Endodermal cell (in vitro differentiated cells): ENCODE measurements at regions not wholly inside any gene's neighbourhood (a gene's known extent, or its start where the extent isn't known, plus 50 kb on each side); places are given as distances from the start of the nearest gene placed in this dataset.

Experiments
- DNase-seq: peaks from one replicate; pipeline ENCODE4 v3.0.0-alpha.2; 2017
- H3K27ac ChIP-seq: 2 replicates; pipeline ENCODE4 v1.5.1; 2013; ENCODE audit warnings: mild to moderate bottlenecking, low read depth, low read length, moderate library complexity
- H3K27me3 ChIP-seq: 2 replicates; pipeline ENCODE4 v1.6.1; 2013; ENCODE audit warnings: mild to moderate bottlenecking, low read length, moderate library complexity; ENCODE audit not compliant: insufficient read depth, control insufficient read depth, poor library complexity, severe bottlenecking
- H3K36me3 ChIP-seq: 2 replicates; pipeline ENCODE4 v1.7.0; 2013; ENCODE audit warnings: mild to moderate bottlenecking, low read length, moderate library complexity; ENCODE audit not compliant: control insufficient read depth, insufficient read depth
- H3K4me1 ChIP-seq: one replicate; pipeline ENCODE4 v1.7.0; 2013; ENCODE audit warnings: low read length; ENCODE audit not compliant: control insufficient read depth, insufficient read depth
- H3K4me3 ChIP-seq: 2 replicates; pipeline ENCODE4 v1.5.1; 2013; ENCODE audit warnings: mild to moderate bottlenecking, low read length, moderate library complexity
- H3K9ac ChIP-seq: 2 replicates; pipeline ENCODE4 v1.6.1; 2013; ENCODE audit warnings: mild to moderate bottlenecking, low read length, moderate library complexity; ENCODE audit not compliant: poor library complexity, severe bottlenecking; ENCODE audit errors: extremely low read depth
- H3K9me3 ChIP-seq: 2 replicates; pipeline ENCODE4 v1.6.1; 2013; ENCODE audit warnings: mild to moderate bottlenecking, low read length, moderate library complexity; ENCODE audit not compliant: control insufficient read depth
- H3K27ac Mint-ChIP-seq: 2 replicates; pipeline ENCODE4 v1.8.0; 2020; ENCODE audit warnings: mixed read lengths
- H3K27me3 Mint-ChIP-seq: 2 replicates; pipeline ENCODE4 v1.8.0; 2021; ENCODE audit warnings: mild to moderate bottlenecking, mixed read lengths; ENCODE audit not compliant: insufficient read depth
- H3K36me3 Mint-ChIP-seq: 2 replicates; pipeline ENCODE4 v1.8.0; 2020; ENCODE audit warnings: low read depth, mixed read lengths
- H3K4me1 Mint-ChIP-seq: 2 replicates; pipeline ENCODE4 v1.8.0; 2020; ENCODE audit warnings: mixed read lengths
- H3K4me3 Mint-ChIP-seq: 2 replicates; pipeline ENCODE4 v1.8.0; 2020; ENCODE audit warnings: mild to moderate bottlenecking, moderate library complexity, mixed read lengths
- H3K9me3 Mint-ChIP-seq: 2 replicates; pipeline ENCODE4 v1.8.0; 2020; ENCODE audit warnings: mild to moderate bottlenecking, mixed read lengths
- CTCF ChIP-seq: fragments of 200-600 bp; sonication (generic); conservative IDR thresholded peaks from 2 replicates; pipeline ENCODE4 v1.5.0; 2021; ENCODE audit warnings: antibody characterized with exemption, mild to moderate bottlenecking
- whole genome bisulfite sequencing, 2 experiments: methylation state at CpG; one replicate each; pipeline versions ENCODE4 v1.1.5 to v1.1.7; 2013; ENCODE audit warnings: missing lambda C conversion rate in 2 of 2, mixed read lengths in 1 of 2; ENCODE audit not compliant: insufficient coverage in 1 of 2, insufficient read length in 1 of 2; 5-methylcytosine and 5-hydroxymethylcytosine counted together

DNA sequence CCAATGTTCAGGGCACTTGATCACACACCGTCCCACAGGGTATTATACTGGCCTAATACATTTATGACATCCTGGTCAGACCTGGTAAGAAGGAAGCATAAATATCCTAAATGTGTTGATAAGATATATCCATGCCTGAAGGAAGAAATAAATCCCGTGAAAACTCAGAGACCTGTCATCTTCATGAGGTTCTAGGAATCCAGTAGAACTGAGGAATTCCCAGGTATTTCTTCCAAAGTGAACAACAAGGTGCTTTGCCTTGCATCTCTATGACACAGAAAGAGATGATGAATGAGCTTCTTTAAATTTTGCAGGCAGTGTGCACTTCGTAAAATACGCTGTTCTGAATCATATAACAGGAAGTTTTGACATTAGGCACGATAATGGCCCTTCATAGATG is 78.1 kb upstream of the VGLL3 start:
- 93 to 98% methylated on average over 4 to 5 of the region's 5 CpGs for WGBS, 2 experiments
- Mint-ChIP-seq H3K9me3 (no peaks in the 10 kb centered on the region), H3K27me3 (peaks cover 3% of the 10 kb centered on the region)

DNA sequence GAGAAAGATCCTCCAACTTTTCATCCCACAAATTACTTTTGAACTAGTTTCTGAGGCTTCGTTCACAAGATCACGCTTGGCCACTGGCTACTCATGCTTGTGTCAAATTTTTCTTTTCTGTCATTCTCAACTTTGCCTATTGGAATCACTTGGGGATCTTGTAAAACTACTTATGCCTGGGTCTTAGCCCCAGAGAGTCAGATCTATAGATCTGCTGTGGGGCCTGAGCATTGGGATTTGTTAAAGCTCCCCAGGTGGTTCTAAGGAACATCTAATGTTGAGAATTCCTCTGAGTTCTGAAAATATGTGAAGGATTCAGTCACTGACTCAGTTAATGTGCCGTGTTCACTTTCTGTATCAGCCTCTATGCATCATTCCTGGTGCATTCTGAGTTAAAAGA is 71.7 kb upstream of the VGLL3 start:
- Histone ChIP-seq H3K4me3 (no peak overlapping the region), H3K36me3 (no peaks in the 10 kb centered on the region), H3K27me3 (no peaks in the 10 kb centered on the region), H3K27ac (no peak overlapping the region), H3K4me1 (no peaks in the 10 kb centered on the region), H3K9ac (no peak overlapping the region), H3K9me3 (no peaks in the 10 kb centered on the region)
- no peak overlapping the region for H3K27ac Mint-ChIP-seq
- 84 to 94% methylated on average over 2 to 3 of the region's 3 CpGs for WGBS, 2 experiments
- peak; percentile 54 for DNase-seq
- TF ChIP-seq CTCF: no peak
- H3K27me3 Mint-ChIP-seq: no peaks in the 10 kb centered on the region
- H3K36me3 Mint-ChIP-seq: no peaks in the 10 kb centered on the region
- H3K4me1 Mint-ChIP-seq: peaks cover 4% of the 10 kb centered on the region
- no peak overlapping the region for H3K4me3 Mint-ChIP-seq
- H3K9me3 Mint-ChIP-seq: no peaks in the 10 kb centered on the region

More for the DNA sequence above, 78.1 kb upstream of the VGLL3 start:
- Histone ChIP-seq H3K36me3 (no peaks in the 10 kb centered on the region), H3K9me3 (no peaks in the 10 kb centered on the region), H3K27ac (no peak overlapping the region), H3K9ac (no peak overlapping the region), H3K4me1 (no peaks in the 10 kb centered on the region), H3K27me3 (no peaks in the 10 kb centered on the region), H3K4me3 (no peak overlapping the region)
- no peak for TF ChIP-seq CTCF
- peaks cover 4% of the 10 kb centered on the region for H3K4me1 Mint-ChIP-seq
- H3K36me3 Mint-ChIP-seq: no peaks in the 10 kb centered on the region
- no peak for DNase-seq
- no peak overlapping the region for H3K27ac Mint-ChIP-seq
- no peak overlapping the region for H3K4me3 Mint-ChIP-seq

DNA sequence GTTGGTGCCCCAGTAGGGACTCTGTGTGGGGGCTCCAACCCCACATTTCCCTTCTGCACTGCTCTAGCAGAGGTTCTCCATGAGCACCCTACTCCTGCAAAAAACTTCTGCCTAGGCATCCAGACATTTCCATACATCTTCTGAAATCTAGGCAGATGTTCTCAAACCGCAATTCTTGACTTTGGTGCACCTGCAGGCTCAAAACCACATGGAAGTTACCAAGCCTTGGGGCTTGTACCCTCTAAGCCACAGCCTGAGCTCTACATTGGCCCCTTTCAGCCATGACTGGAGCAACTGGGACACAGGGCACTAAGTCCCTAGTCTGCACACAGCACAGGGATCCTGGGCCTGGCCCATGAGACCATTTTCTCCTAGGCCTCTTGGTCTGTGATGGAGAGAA is 66.5 kb upstream of the VGLL3 start:
- Histone ChIP-seq H3K27ac (no peak overlapping the region), H3K27me3 (no peaks in the 10 kb centered on the region), H3K9me3 (no peaks in the 10 kb centered on the region), H3K9ac (no peak overlapping the region), H3K4me1 (no peaks in the 10 kb centered on the region), H3K36me3 (no peaks in the 10 kb centered on the region), H3K4me3 (no peak overlapping the region)
- Mint-ChIP-seq H3K27ac (no peak overlapping the region), H3K4me3 (no peak overlapping the region), H3K36me3 (no peaks in the 10 kb centered on the region), H3K27me3 (peaks cover 11% of the 10 kb centered on the region), H3K9me3 (no peaks in the 10 kb centered on the region), H3K4me1 (peaks cover under 1% of the 10 kb centered on the region)
- no peak for TF ChIP-seq CTCF
- 92 to 100% methylated on average over 1 of the region's 1 CpG for WGBS, 2 experiments
- DNase-seq: no peak
